H1 (cell line): ENCODE measurements at regions not wholly inside any gene's neighbourhood (a gene's known extent, or its start where the extent isn't known, plus 50 kb on each side); places are given as distances from the start of the nearest gene placed in this dataset.

Source experiments
- CTCF ChIA-PET: fragments of 300-600 bp; sonication (Branson Sonifier 250); formaldehyde crosslinking; loops from one replicate; lab custom pipeline; 2021; ENCODE audit not compliant: partially characterized antibody; lab: Charles Lee
- POLR2A ChIA-PET: fragments of 300-600 bp; sonication (Branson Sonifier 250); formaldehyde crosslinking; loops from one replicate; lab custom pipeline; 2021; ENCODE audit warnings: inconsistent platforms; ENCODE audit not compliant: partially characterized antibody; lab: Charles Lee
- DNase-seq, 2 experiments: peaks; one replicate each; pipeline versions ENCODE4 v3.0.0 to v3.0.0-alpha.2; 2010 to 2022; ENCODE audit warnings: low spot score in 2 of 2, low read depth in 1 of 2, mixed read lengths in 1 of 2
- FAIRE-seq: peaks from 2 replicates; lab custom pipeline; 2011; peaks lifted over from hg19 to GRCh38; lab: Jason Lieb, UNC
- H2AFZ ChIP-seq: 2 replicates; pipeline ENCODE4 v1.8.1; 2012; ENCODE audit warnings: low read length, inconsistent platforms
- H2AK5ac ChIP-seq: 2 replicates; pipeline ENCODE4 v1.6.1; 2013; ENCODE audit warnings: low read depth, low read length
- H2BK120ac ChIP-seq: replicated peaks from 2 replicates; pipeline ENCODE3; 2013; ENCODE audit warnings: low read depth, low read length, inconsistent platforms
- H2BK12ac ChIP-seq: 2 replicates; pipeline ENCODE4 v1.6.1; 2013; ENCODE audit warnings: low read depth, low read length
- H2BK15ac ChIP-seq: 2 replicates; pipeline ENCODE4 v1.6.1; 2013; ENCODE audit warnings: low read length
- H2BK20ac ChIP-seq: 2 replicates; pipeline ENCODE4 v1.6.1; 2013; ENCODE audit warnings: low read length
- H2BK5ac ChIP-seq: 2 replicates; pipeline ENCODE4 v1.6.1; 2013; ENCODE audit warnings: low read depth, low read length
- H3K14ac ChIP-seq: 2 replicates; pipeline ENCODE4 v1.6.1; 2013; ENCODE audit warnings: inconsistent platforms; ENCODE audit not compliant: insufficient read length
- H3K18ac ChIP-seq: 2 replicates; pipeline ENCODE4 v1.6.1; 2013; ENCODE audit warnings: low read length; ENCODE audit errors: extremely low read depth
- H3K23ac ChIP-seq: 2 replicates; pipeline ENCODE4 v1.6.1; 2013; ENCODE audit warnings: inconsistent platforms; ENCODE audit not compliant: insufficient read length
- H3K23me2 ChIP-seq: 2 replicates; pipeline ENCODE4 v1.6.1; 2013; ENCODE audit warnings: low read depth, low read length
- H3K27ac ChIP-seq: 2 replicates; pipeline ENCODE4 v1.6.1; 2011; ENCODE audit warnings: low read depth, low read length, inconsistent platforms
- H3K27me3 ChIP-seq, 4 experiments: replicated peaks in 1 of 4; 1 replicate in 1 of 4; 2 replicates in 3 of 4; pipeline versions ENCODE4 v1.6.1 to v1.8.1; 2011 to 2013; ENCODE audit warnings: low read length in 3 of 4, mild to moderate bottlenecking in 3 of 4, inconsistent platforms in 2 of 4, mixed read lengths in 2 of 4, moderate library complexity in 1 of 4; ENCODE audit not compliant: control insufficient read depth in 3 of 4, insufficient read depth in 3 of 4; ENCODE audit errors: extremely low read depth in 1 of 4
- H3K36me3 ChIP-seq, 4 experiments: 2 replicates each; pipeline versions ENCODE4 v1.6.1 to v1.8.1; 2011 to 2013; ENCODE audit warnings: mild to moderate bottlenecking in 4 of 4, low read length in 3 of 4, moderate library complexity in 2 of 4, control low read depth in 1 of 4, inconsistent platforms in 1 of 4; ENCODE audit not compliant: insufficient read depth in 4 of 4, control insufficient read depth in 2 of 4
- H3K4ac ChIP-seq: replicated peaks from 2 replicates; pipeline ENCODE3; 2013; ENCODE audit warnings: low read length, low read depth, mixed read lengths, inconsistent platforms; ENCODE audit not compliant: insufficient read length
- H3K4me1 ChIP-seq, 4 experiments: replicated peaks in 1 of 4; 1 replicate in 1 of 4; 2 replicates in 3 of 4; pipeline versions ENCODE4 v1.6.1 to v1.8.1; 2011 to 2013; ENCODE audit warnings: low read length in 3 of 4, inconsistent platforms in 2 of 4, mixed read lengths in 1 of 4; ENCODE audit not compliant: insufficient read depth in 4 of 4, control insufficient read depth in 3 of 4
- H3K4me2 ChIP-seq, 2 experiments: 2 replicates each; pipeline versions ENCODE4 v1.6.1 to v1.8.1; 2011 to 2013; ENCODE audit warnings: low read depth in 2 of 2, low read length in 2 of 2, control low read depth in 1 of 2, inconsistent platforms in 1 of 2, mild to moderate bottlenecking in 1 of 2; ENCODE audit not compliant: insufficient read depth in 1 of 2
- H3K4me3 ChIP-seq, 4 experiments: fragments of 200-600, 300-600 bp in 1 of 4; sonication (generic), shearing (Covaris generic), sonication (Bioruptor Twin) in 1 of 4; 2 replicates each; pipeline versions ENCODE4 v1.5.1 to v1.8.1; 2011 to 2016; ENCODE audit warnings: low read length in 4 of 4, low read depth in 3 of 4, control low read depth in 2 of 4, inconsistent platforms in 2 of 4, mild to moderate bottlenecking in 2 of 4, mixed read lengths in 1 of 4, moderate library complexity in 1 of 4; ENCODE audit not compliant: insufficient read depth in 2 of 4; ENCODE audit errors: extremely low read depth in 1 of 4
- H3K56ac ChIP-seq: replicated peaks from 2 replicates; pipeline ENCODE3; 2013; ENCODE audit warnings: low read depth, mild to moderate bottlenecking, mixed read lengths, low read length, inconsistent platforms; ENCODE audit not compliant: insufficient read length
- H3K79me1 ChIP-seq: 2 replicates; pipeline ENCODE4 v1.6.1; 2013; ENCODE audit warnings: low read depth, low read length, control low read depth
- H3K79me2 ChIP-seq, 2 experiments: 2 replicates each; pipeline versions ENCODE4 v1.6.1 to v1.8.1; 2012 to 2013; ENCODE audit warnings: low read length in 2 of 2, mild to moderate bottlenecking in 2 of 2, inconsistent platforms in 1 of 2; ENCODE audit not compliant: insufficient read depth in 2 of 2, control insufficient read depth in 1 of 2
- H3K9ac ChIP-seq, 4 experiments: replicated peaks in 1 of 4; 1 replicate in 1 of 4; 2 replicates in 3 of 4; pipeline versions ENCODE4 v1.6.1 to v1.8.1; 2011 to 2013; ENCODE audit warnings: low read depth in 3 of 4, low read length in 3 of 4, control low read depth in 2 of 4, mild to moderate bottlenecking in 2 of 4, moderate library complexity in 2 of 4, inconsistent platforms in 1 of 4; ENCODE audit errors: extremely low read depth in 1 of 4
- H3K9me3 ChIP-seq, 2 experiments: 2 replicates each; pipeline versions ENCODE4 v1.6.1 to v1.8.1; 2012 to 2013; ENCODE audit warnings: mild to moderate bottlenecking in 2 of 2, moderate library complexity in 2 of 2, control low read depth in 1 of 2, inconsistent platforms in 1 of 2, low read depth in 1 of 2, low read length in 1 of 2, mixed read lengths in 1 of 2; ENCODE audit not compliant: insufficient read depth in 2 of 2
- H4K20me1 ChIP-seq, 2 experiments: replicated peaks in 1 of 2; 2 replicates each; pipeline versions ENCODE3 to v1.8.1; 2011 to 2013; ENCODE audit warnings: inconsistent platforms in 2 of 2, low read length in 2 of 2, mild to moderate bottlenecking in 1 of 2; ENCODE audit not compliant: insufficient read depth in 2 of 2, control insufficient read depth in 1 of 2
- H4K5ac ChIP-seq: 2 replicates; pipeline ENCODE4 v1.6.1; 2013; ENCODE audit warnings: low read length, low read depth, mixed read lengths, inconsistent platforms; ENCODE audit not compliant: insufficient read length
- H4K8ac ChIP-seq: 2 replicates; pipeline ENCODE4 v1.8.0; 2013; ENCODE audit warnings: mild to moderate bottlenecking, moderate library complexity, low read length, inconsistent platforms; ENCODE audit not compliant: insufficient read depth; ENCODE audit errors: extremely low read depth
- H4K91ac ChIP-seq: replicated peaks from 2 replicates; pipeline ENCODE3; 2013; ENCODE audit warnings: low read length, mixed read lengths, inconsistent platforms; ENCODE audit not compliant: insufficient read length
- ATF3 ChIP-seq: IDR thresholded peaks from 2 replicates; pipeline ENCODE4 v1.6.1; 2011; ENCODE audit warnings: low read depth, mild to moderate bottlenecking, low read length; ENCODE audit not compliant: insufficient read depth
- BACH1 ChIP-seq: IDR thresholded peaks from 2 replicates; pipeline ENCODE4 v1.6.1; 2012; ENCODE audit warnings: low read length, improper control_type of control experiment
- CEBPB ChIP-seq: IDR thresholded peaks from 2 replicates; pipeline ENCODE4 v1.6.1; 2012; ENCODE audit warnings: low read depth, low read length
- CHD2 ChIP-seq: IDR thresholded peaks from 2 replicates; pipeline ENCODE4 v1.6.1; 2012; ENCODE audit warnings: low read length, improper control_type of control experiment
- EGR1 ChIP-seq: IDR thresholded peaks from 2 replicates; pipeline ENCODE4 v1.6.1; 2011; ENCODE audit warnings: low read depth, low read length, borderline replicate concordance
- FOSL1 ChIP-seq: IDR thresholded peaks from 2 replicates; pipeline ENCODE4 v1.6.1; 2011; ENCODE audit warnings: mild to moderate bottlenecking, low read depth, low read length, moderate library complexity; ENCODE audit not compliant: insufficient read depth
- GTF2F1 ChIP-seq: IDR thresholded peaks from 2 replicates; pipeline ENCODE4 v1.6.1; 2012; ENCODE audit warnings: low read depth, low read length, improper control_type of control experiment, borderline replicate concordance
- JUN ChIP-seq: IDR thresholded peaks from 2 replicates; pipeline ENCODE4 v1.6.1; 2011; ENCODE audit warnings: low read depth, mild to moderate bottlenecking, improper control_type of control experiment, low read length
- JUND ChIP-seq: IDR thresholded peaks from 2 replicates; pipeline ENCODE4 v1.6.1; 2011; ENCODE audit warnings: mild to moderate bottlenecking, improper control_type of control experiment, low read length
- NRF1 ChIP-seq: IDR thresholded peaks from 2 replicates; pipeline ENCODE4 v1.6.1; 2011; ENCODE audit warnings: mild to moderate bottlenecking, low read depth, low read length, improper control_type of control experiment
- PHF8 ChIP-seq: fragments of 200-600 bp; sonication (generic); conservative IDR thresholded peaks from 2 replicates; pipeline ENCODE4 v1.7.1; 2012; ENCODE audit warnings: low read depth, mild to moderate bottlenecking, inconsistent platforms, low read length, moderate library complexity
- RBBP5 ChIP-seq: IDR thresholded peaks from 2 replicates; pipeline ENCODE4 v1.7.1; 2012; ENCODE audit warnings: low read depth, mild to moderate bottlenecking, inconsistent platforms, low read length, moderate library complexity, borderline replicate concordance
- SIN3A ChIP-seq, 2 experiments: IDR thresholded peaks in 1 of 2; conservative IDR thresholded peaks in 1 of 2; 2 replicates each; pipeline ENCODE4 v1.6.1; 2011 to 2012; ENCODE audit warnings: low read length in 2 of 2, improper control_type of control experiment in 1 of 2, low read depth in 1 of 2, mild to moderate bottlenecking in 1 of 2
- SIX5 ChIP-seq: IDR thresholded peaks from 2 replicates; pipeline ENCODE4 v1.6.1; 2011; ENCODE audit warnings: mild to moderate bottlenecking, low read depth, low read length
- TCF12 ChIP-seq: IDR thresholded peaks from 2 replicates; pipeline ENCODE4 v1.6.1; 2011; ENCODE audit warnings: low read depth, mild to moderate bottlenecking, low read length
- WGBS, 2 experiments: shearing (Covaris generic) in 1 of 2; methylation state at CpG; one replicate each; pipeline versions ENCODE4 v1.1.6 to v1.1.7; 2013 to 2015; ENCODE audit warnings: low lambda C conversion rate in 2 of 2, mixed read lengths in 2 of 2, inconsistent platforms in 1 of 2, low coverage in 1 of 2, missing lambda C conversion rate in 1 of 2; ENCODE audit not compliant: insufficient replicate concordance in 2 of 2, insufficient coverage in 1 of 2, insufficient read length in 1 of 2; ENCODE audit errors: extremely low coverage in 1 of 2, missing lambda C conversion rate in 1 of 2; 5-methylcytosine and 5-hydroxymethylcytosine counted together

GRCh38 chr11:119849872-119850271, 120.9 kb upstream of the NECTIN1 start:
- no peak overlapping the region for H3K9ac ChIP-seq
- ChIA-PET CTCF (interaction anchor here (0.6 to 0.9 kb wide), 2 partner anchors 68 to 314 kb away, joined by 3 read pairs; no protein-coding TSS in a partner anchor), POLR2A (no interaction called here)
- no peaks in the 10 kb centered on the region; a peak in 1 of 7 replicates for H3K27me3 ChIP-seq
- H4K8ac ChIP-seq: no peak overlapping the region
- no peaks in the 10 kb centered on the region for H3K79me1 ChIP-seq
- H3K4ac ChIP-seq: no peak overlapping the region
- no peak overlapping the region for H4K5ac ChIP-seq
- no peak overlapping the region for H3K14ac ChIP-seq
- DNase-seq: no peak
- no peak overlapping the region for H2AK5ac ChIP-seq
- H2BK15ac ChIP-seq: no peak overlapping the region
- H3K27ac ChIP-seq: no peak overlapping the region
- H2AFZ ChIP-seq: no peak overlapping the region
- no peak overlapping the region for H2BK5ac ChIP-seq
- H3K56ac ChIP-seq: no peak overlapping the region
- no peak for FAIRE-seq
- H3K23me2 ChIP-seq: no peaks in the 10 kb centered on the region
- no peak overlapping the region for H2BK12ac ChIP-seq
- no peaks in the 10 kb centered on the region for H4K20me1 ChIP-seq
- no peak overlapping the region for H3K23ac ChIP-seq
- H3K4me3 ChIP-seq: no peak overlapping the region
- no peak overlapping the region for H2BK120ac ChIP-seq
- WGBS, 2 experiments: 54% methylated on average over 1 of the region's 1 CpG; no CpG with 5 or more reads in 1 of the 2 experiments
- H3K36me3 ChIP-seq: no peaks in the 10 kb centered on the region
- H4K91ac ChIP-seq: no peak overlapping the region
- peaks cover 0 to 2% of the 10 kb centered on the region in 2 experiments; a peak in 1 of 4 replicates for H3K9me3 ChIP-seq
- H2BK20ac ChIP-seq: no peak overlapping the region
- no peak overlapping the region for H3K4me2 ChIP-seq
- no peak overlapping the region for H3K18ac ChIP-seq
- peaks cover 0 to under 1% (median 0%) of the 10 kb centered on the region in 4 experiments; a peak in 2 of 7 replicates for H3K4me1 ChIP-seq
- no peaks in the 10 kb centered on the region for H3K79me2 ChIP-seq
- TF ChIP-seq FOSL1 (no peak), BACH1 (no peak), SIN3A (conservative IDR thresholded peaks at IDR 0.05 in 1 of 2, IDR thresholded peaks at IDR 0.05 in 1 of 2; ENCODE audit: low read depth in 1 of 2, low read length in 2 of 2) (no peak), ATF3 (no peak), JUN (no peak), CEBPB (no peak), PHF8 (no peak), CHD2 (no peak), SIX5 (no peak), JUND (no peak), TCF12 (no peak), EGR1 (no peak), NRF1 (no peak), RBBP5 (no peak), GTF2F1 (no peak)
